Large intestine (tissue), 3 donors: ENCODE measurements at regions not wholly inside any gene's neighbourhood (a gene's known extent, or its start where the extent isn't known, plus 50 kb on each side); places are given as distances from the start of the nearest gene placed in this dataset.
"Not testable (repeated sequence)": the region's sequence is repeated elsewhere in the genome, so short reads cannot be mapped to it uniquely, and the experiment has no call there.

Experiments
- DNase-seq, 2 donors: peaks; one replicate each; pipeline versions ENCODE4 v3.0.0 to v3.0.0-alpha.2; 2013
- H3K27ac ChIP-seq: one replicate; pipeline ENCODE4 v1.5.1; 2013; ENCODE audit warnings: low read length
- H3K27me3 ChIP-seq: 2 replicates; pipeline ENCODE4 v1.6.1; 2013; ENCODE audit warnings: low read length; ENCODE audit not compliant: control insufficient read depth, insufficient read depth
- H3K36me3 ChIP-seq: 2 replicates; pipeline ENCODE4 v1.6.1; 2013; ENCODE audit warnings: low read length; ENCODE audit not compliant: control insufficient read depth, insufficient read depth
- H3K4me1 ChIP-seq: one replicate; pipeline ENCODE4 v1.6.1; 2013; ENCODE audit warnings: low read length; ENCODE audit not compliant: control insufficient read depth, insufficient read depth
- H3K4me3 ChIP-seq: one replicate; pipeline ENCODE4 v1.5.1; 2013; ENCODE audit warnings: low read length
- H3K9me3 ChIP-seq: one replicate; pipeline ENCODE4 v1.6.1; 2013; ENCODE audit warnings: mild to moderate bottlenecking, low read depth, low read length, moderate library complexity; ENCODE audit not compliant: control insufficient read depth
- WGBS: methylation state at CpG from one replicate; pipeline ENCODE4 v1.1.5; 2013; ENCODE audit warnings: low lambda C conversion rate; ENCODE audit not compliant: insufficient coverage; 5-methylcytosine and 5-hydroxymethylcytosine counted together

DNA sequence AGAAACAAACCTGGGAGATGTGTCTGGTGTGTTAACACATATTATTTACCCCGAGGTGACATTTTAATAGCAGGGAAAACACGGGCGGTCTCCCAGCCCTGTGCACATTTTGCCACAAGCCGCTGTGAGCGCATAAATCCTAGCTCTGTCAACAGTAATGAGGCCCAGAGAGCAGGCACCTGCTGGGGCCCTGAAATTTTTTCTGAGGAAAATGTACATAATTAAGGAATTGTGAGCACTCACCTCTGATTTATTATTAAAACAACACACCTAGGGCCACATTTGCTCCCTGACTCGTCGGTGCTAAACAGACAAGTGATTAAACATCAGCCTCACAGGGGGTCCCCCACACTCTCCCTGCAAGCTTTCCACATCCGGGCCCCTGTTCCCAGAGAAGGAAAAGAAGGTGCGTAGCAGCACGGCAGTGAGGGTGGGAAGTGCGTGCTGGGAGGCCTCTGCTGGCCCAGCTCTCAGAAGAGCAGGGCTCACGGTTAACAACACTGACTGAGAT is 616.3 kb downstream of the UQCRFS1 start:
- Histone ChIP-seq H3K36me3 (no peaks in the 10 kb centered on the region), H3K27me3 (no peaks in the 10 kb centered on the region), H3K4me3 (no peak overlapping the region), H3K4me1 (no peaks in the 10 kb centered on the region), H3K9me3 (no peaks in the 10 kb centered on the region), H3K27ac (no peak overlapping the region)
- no peak for DNase-seq
- no CpG with 5 or more reads among the region's 12 CpGs for WGBS

DNA sequence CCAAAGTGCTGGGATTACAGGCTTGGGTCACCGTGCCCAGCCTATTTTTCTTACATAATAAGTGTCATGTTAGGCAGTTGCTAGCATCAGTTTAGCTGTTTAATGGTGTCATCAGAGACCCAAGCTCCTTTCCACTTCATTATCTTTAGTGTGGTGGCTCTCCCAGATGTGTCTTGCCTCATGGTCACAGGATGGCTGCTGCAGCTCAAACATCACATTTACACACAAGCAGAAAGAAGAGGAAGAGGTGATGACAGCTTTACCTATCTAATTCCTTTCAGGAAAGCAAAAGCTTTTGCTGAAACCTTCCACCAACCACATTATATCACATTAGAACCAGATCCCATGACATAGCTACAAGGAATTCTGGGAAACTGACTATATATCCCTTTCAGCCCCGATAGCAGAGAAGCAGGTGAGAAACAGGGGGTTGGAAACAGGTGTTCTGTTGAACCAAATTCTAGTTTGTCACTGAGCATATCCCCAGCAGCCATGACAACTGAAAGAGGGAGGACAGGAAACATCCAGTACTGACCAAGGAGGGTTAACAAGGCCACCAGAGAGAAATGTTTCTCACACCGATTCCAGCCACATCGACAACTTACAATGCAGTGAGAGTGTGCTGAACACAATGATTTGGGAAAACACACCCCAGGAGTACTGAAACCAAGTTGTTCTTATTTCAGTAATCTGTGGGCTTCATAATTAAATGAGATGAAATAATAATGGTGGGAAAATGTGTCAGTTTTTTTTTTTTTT is 617.0 kb downstream of the UQCRFS1 start:
- Histone ChIP-seq H3K4me3 (no peak overlapping the region), H3K27me3 (no peaks in the 10 kb centered on the region), H3K4me1 (no peaks in the 10 kb centered on the region), H3K9me3 (no peaks in the 10 kb centered on the region), H3K27ac (no peak overlapping the region), H3K36me3 (no peaks in the 10 kb centered on the region)
- DNase-seq, result no peak
- WGBS, result no CpG with 5 or more reads among the region's 4 CpGs

DNA sequence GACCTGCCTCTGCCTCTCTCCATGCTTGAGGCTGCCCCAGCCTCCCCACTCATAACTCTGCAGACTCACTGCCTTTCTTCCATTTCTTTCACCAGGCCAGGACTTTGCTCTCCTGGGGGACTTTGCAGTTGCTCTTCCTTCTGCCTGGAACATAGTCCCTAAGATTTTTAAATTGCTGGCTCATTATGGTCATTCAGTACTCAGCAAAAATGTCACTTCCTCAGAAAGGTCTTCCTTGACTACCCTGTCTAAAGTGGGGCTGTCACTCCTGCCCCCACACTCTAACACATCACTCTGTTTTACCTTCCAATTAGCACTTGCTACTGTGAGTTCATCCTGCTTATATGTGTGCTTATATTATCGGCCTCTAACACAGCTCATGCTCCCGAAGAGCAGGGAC is 618.2 kb downstream of the UQCRFS1 start:
- no CpG with 5 or more reads among the region's 2 CpGs for WGBS
- DNase-seq, result no peak
- Histone ChIP-seq H3K36me3 (no peaks in the 10 kb centered on the region), H3K4me3 (no peak overlapping the region), H3K27ac (no peak overlapping the region), H3K27me3 (no peaks in the 10 kb centered on the region), H3K4me1 (no peaks in the 10 kb centered on the region), H3K9me3 (no peaks in the 10 kb centered on the region)

DNA sequence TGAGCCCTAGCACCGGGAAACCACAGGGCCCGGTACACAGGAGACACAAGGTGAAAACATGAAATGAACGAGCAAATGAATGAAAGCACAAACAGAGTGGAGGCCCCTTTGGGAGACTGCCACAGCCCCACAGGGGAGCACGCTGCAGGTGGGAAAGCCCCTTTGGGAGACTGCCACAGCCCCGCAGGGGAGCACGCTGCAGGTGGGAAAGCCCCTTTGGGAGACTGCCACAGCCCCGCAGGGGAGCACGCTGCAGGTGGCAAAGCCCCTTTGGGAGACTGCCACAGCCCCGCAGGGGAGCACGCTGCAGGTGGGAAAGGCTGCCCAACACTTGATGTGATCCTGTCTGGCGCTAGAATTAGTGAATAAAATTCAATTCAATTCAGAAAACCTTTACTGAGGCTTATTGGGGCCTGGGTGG is 623.0 kb downstream of the UQCRFS1 start:
- not testable (repeated sequence) for H3K36me3 ChIP-seq, H3K9me3 ChIP-seq, DNase-seq, H3K4me1 ChIP-seq, H3K27me3 ChIP-seq, H3K27ac ChIP-seq, H3K4me3 ChIP-seq
- no CpG with 5 or more reads among the region's 11 CpGs for WGBS

DNA sequence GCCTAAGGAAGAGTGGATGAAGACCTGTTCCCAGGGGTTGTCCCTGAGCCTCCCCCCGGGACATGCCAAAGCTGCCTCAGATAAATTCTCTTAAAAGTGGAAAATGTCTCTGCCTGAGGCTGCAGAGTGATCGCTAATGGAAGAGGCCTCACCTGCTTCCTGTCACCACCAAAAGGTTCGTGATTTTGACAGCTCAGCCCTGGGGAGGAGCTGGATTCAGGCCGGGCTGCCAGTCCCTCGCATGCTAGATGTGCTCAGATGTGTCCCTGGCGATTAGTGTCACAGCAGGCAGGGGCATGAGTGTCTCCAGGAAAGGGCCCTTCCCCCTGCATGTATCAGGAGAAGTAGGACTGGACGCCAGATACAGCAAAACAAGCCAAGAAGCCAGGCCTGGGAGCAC is 626.5 kb downstream of the UQCRFS1 start:
- H3K9me3 ChIP-seq, result no peaks in the 10 kb centered on the region
- no peaks in the 10 kb centered on the region for H3K36me3 ChIP-seq
- H3K4me1 ChIP-seq, result no peaks in the 10 kb centered on the region
- no peak for DNase-seq
- no CpG with 5 or more reads among the region's 7 CpGs for WGBS
- no peaks in the 10 kb centered on the region for H3K27me3 ChIP-seq
- H3K4me3 ChIP-seq, result no peak overlapping the region
- no peak overlapping the region for H3K27ac ChIP-seq

DNA sequence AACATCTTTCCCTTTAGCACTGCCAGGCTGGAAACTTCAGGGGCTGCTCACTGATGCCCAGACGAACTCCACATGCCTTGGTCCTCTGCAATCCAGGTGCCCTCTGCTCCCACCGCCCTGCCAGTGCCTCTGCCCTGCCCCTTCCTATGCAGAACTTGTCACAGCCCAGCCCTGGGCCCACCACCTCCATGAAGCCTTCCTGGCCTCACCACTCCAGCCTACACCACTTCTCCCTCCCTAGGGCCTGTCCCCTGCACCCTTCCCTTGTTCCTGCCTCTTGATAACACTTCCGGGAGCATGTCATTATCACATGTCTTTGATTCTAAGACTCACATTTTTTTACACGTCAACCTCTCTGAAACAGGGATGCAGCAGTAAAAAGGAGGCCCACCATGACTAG is 627.2 kb downstream of the UQCRFS1 start:
- H3K36me3 ChIP-seq, result no peaks in the 10 kb centered on the region
- H3K27ac ChIP-seq, result no peak overlapping the region
- no peak for DNase-seq
- no peaks in the 10 kb centered on the region for H3K9me3 ChIP-seq
- no CpG with 5 or more reads among the region's 4 CpGs for WGBS
- no peak overlapping the region for H3K4me3 ChIP-seq
- H3K4me1 ChIP-seq, result no peaks in the 10 kb centered on the region
- no peaks in the 10 kb centered on the region for H3K27me3 ChIP-seq

DNA sequence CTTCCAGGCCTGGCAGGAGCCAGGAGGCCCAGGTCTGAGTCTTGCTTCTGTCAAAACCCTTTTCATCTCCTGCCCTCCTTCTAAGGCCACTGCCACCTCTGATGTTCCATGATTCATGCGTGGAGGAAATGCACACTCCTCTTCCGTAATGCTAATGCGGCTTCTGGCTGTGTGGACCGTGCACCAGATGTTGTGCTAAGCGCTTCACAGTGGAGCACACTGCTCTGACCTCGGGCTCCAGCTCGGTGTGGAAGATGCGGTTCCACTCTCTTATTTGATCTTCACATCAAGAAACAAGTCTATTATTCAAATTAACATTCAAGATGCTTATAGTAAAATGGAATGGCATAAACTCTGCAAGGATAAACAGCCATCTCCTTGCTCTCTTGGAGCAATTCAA is 629.2 kb downstream of the UQCRFS1 start:
- Histone ChIP-seq H3K27ac (no peak overlapping the region), H3K27me3 (no peaks in the 10 kb centered on the region), H3K9me3 (no peaks in the 10 kb centered on the region), H3K36me3 (no peaks in the 10 kb centered on the region), H3K4me1 (no peaks in the 10 kb centered on the region), H3K4me3 (no peak overlapping the region)
- no CpG with 5 or more reads among the region's 8 CpGs for WGBS
- no peak for DNase-seq

DNA sequence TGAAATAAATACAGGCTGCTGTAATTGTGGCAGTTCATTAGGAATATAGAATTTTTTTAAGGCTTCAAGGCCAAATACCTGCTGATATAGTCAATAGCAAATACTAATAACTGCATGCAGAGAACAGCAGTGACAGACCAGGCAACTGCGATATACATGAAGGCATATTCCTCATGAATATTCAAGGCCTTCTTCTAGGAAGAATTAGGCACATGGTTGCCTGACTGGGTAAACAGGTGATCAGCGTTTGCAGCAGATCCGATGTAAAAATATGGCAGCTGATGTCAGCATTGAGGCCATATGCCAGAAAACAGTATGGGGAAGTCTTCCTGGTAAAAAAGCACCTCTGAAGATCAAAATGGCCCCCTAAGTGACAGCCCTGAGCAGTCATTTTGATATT is 629.7 kb downstream of the UQCRFS1 start:
- 89% methylated on average over 2 of the region's 3 CpGs for WGBS
- Histone ChIP-seq H3K4me3 (no peak overlapping the region), H3K27ac (no peak overlapping the region)

DNA sequence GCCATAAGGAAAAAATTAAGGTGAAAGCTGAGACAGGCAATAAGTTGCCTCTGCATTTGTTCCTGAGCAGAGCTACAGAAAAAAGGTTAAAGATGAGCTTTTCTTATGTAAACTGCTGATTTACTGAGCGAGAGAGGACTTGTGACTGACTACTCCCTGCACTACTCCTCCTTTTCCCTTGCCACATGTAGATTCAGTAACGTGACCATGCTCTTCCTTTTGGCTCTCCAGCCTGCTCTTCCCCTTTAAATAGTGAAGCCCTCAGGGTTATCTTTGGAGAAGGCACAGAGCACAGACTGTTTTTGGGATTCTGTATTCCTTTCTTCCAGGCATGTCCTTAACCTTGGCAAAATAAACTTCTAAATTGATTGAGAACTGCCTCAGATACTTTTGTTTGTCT is 630.2 kb downstream of the UQCRFS1 start:
- H3K27me3 ChIP-seq, result no peaks in the 10 kb centered on the region
- WGBS, result no CpG with 5 or more reads among the region's 2 CpGs

More for the DNA sequence above, 629.7 kb downstream of the UQCRFS1 start:
- Histone ChIP-seq H3K27me3 (no peaks in the 10 kb centered on the region), H3K4me1 (no peaks in the 10 kb centered on the region), H3K36me3 (no peaks in the 10 kb centered on the region), H3K9me3 (no peaks in the 10 kb centered on the region)
- DNase-seq, result no peak

DNA sequence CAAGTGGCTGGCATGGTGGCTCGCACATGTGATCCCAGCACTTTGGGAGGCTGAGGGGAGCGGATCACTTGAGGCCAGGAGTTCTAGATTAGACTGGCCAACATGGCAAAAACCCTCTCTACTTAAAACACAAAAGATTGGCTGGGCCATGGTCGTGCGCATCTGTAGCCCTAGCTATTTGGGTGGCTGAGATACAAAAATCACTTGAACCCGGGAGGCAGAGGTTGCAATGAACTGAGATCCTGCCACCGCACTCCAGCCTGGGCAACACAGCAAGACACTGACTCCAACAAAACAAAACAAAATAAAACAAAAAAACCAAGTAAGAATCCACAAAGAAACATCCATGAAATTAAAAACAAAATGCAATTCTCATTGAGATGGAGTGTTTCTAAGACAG is 630.6 kb downstream of the UQCRFS1 start:
- Histone ChIP-seq H3K27me3 (no peaks in the 10 kb centered on the region), H3K4me3 (no peak overlapping the region), H3K36me3 (no peaks in the 10 kb centered on the region), H3K9me3 (no peaks in the 10 kb centered on the region), H3K4me1 (no peaks in the 10 kb centered on the region), H3K27ac (no peak overlapping the region)
- DNase-seq, result no peak
- WGBS, result no CpG with 5 or more reads among the region's 6 CpGs

More for the DNA sequence above, 630.2 kb downstream of the UQCRFS1 start:
- H3K9me3 ChIP-seq, result no peaks in the 10 kb centered on the region
- no peak for DNase-seq
- no peaks in the 10 kb centered on the region for H3K4me1 ChIP-seq
- no peak overlapping the region for H3K4me3 ChIP-seq
- no peaks in the 10 kb centered on the region for H3K36me3 ChIP-seq
- no peak overlapping the region for H3K27ac ChIP-seq

DNA sequence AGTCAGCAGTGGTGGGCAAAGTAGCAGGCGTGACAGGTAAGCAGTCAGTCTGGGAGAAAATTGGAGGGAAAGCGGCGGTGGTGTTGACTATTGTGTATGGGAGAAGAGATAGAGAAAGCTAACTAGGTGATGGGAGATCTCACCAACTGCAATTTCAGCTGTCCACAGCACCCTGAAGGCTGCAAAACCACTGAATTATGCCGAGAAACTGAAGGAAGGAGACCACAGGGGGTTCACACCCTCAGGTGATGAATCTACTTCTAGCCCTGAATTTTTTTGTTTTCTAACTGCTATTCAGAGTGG is 631.5 kb downstream of the UQCRFS1 start:
- no peak for DNase-seq
- H3K4me1 ChIP-seq, result no peaks in the 10 kb centered on the region
- H3K36me3 ChIP-seq, result no peaks in the 10 kb centered on the region
- no peaks in the 10 kb centered on the region for H3K27me3 ChIP-seq
- H3K9me3 ChIP-seq, result no peaks in the 10 kb centered on the region
- WGBS, result 67% methylated on average over 2 of the region's 4 CpGs
- H3K27ac ChIP-seq, result no peak overlapping the region
- H3K4me3 ChIP-seq, result no peak overlapping the region
